Neural cell (in vitro differentiated cells): ENCODE measurements at regions not wholly inside any gene's neighbourhood (a gene's known extent, or its start where the extent isn't known, plus 50 kb on each side); places are given as distances from the start of the nearest gene placed in this dataset.

Source experiments
- H2AFZ ChIP-seq: fragments of 200-600, 300-800 bp; sonication (generic), shearing (Covaris generic); 2 replicates; pipeline ENCODE4 v1.6.0; 2014; ENCODE audit warnings: low read depth, mild to moderate bottlenecking, antibody characterized with exemption, low read length, moderate library complexity
- H3F3A ChIP-seq: fragments of 200-600 bp; shearing (Covaris generic); 2 replicates; pipeline ENCODE4 v1.6.1; 2016; ENCODE audit warnings: mild to moderate bottlenecking, moderate library complexity, mixed read lengths, antibody characterized with exemption, low read length; ENCODE audit not compliant: insufficient read depth, poor library complexity, severe bottlenecking
- H3K27ac ChIP-seq: fragments of 200-600, 300-800 bp; sonication (generic), shearing (Covaris generic); 2 replicates; pipeline ENCODE4 v1.5.1; 2014; ENCODE audit warnings: mild to moderate bottlenecking, low read length, moderate library complexity
- H3K27me3 ChIP-seq: fragments of 300-800, 200-600 bp; sonication (generic), shearing (Covaris generic); 2 replicates; pipeline ENCODE4 v1.6.0; 2014; ENCODE audit warnings: mild to moderate bottlenecking, low read depth, low read length, moderate library complexity; ENCODE audit not compliant: insufficient read depth
- H3K36me3 ChIP-seq: fragments of 300-800, 200-600 bp; sonication (generic), shearing (Covaris generic); 2 replicates; pipeline ENCODE4 v1.5.1; 2014; ENCODE audit warnings: mild to moderate bottlenecking, antibody characterized with exemption, low read length, moderate library complexity; ENCODE audit not compliant: insufficient read depth
- H3K4me2 ChIP-seq: fragments of 300-800, 200-600 bp; sonication (generic), shearing (Covaris generic); 2 replicates; pipeline ENCODE4 v1.6.0; 2014; ENCODE audit warnings: mild to moderate bottlenecking, low read length
- H3K4me3 ChIP-seq: fragments of 300-800, 200-600 bp; sonication (generic), shearing (Covaris generic); 2 replicates; pipeline ENCODE4 v1.5.1; 2014; ENCODE audit warnings: mild to moderate bottlenecking, low read length, moderate library complexity
- H3K79me2 ChIP-seq: fragments of 200-600 bp; shearing (Covaris generic); replicated peaks from 2 replicates; pipeline ENCODE4 v1.6.0; 2014; ENCODE audit warnings: mild to moderate bottlenecking, low read length, moderate library complexity; ENCODE audit not compliant: insufficient read depth
- H3K9ac ChIP-seq: fragments of 300-800, 200-600 bp; sonication (generic), shearing (Covaris generic); 2 replicates; pipeline ENCODE4 v1.6.1; 2016; ENCODE audit warnings: mild to moderate bottlenecking, low read length, mixed read lengths
- H3K9me2 ChIP-seq: fragments of 200-600 bp; shearing (Covaris generic); 2 replicates; pipeline ENCODE4 v1.6.1; 2016; ENCODE audit warnings: mild to moderate bottlenecking, low read length, mixed read lengths; ENCODE audit not compliant: insufficient read depth
- H3K9me3 ChIP-seq: fragments of 200-600, 300-800 bp; sonication (generic), shearing (Covaris generic); 2 replicates; pipeline ENCODE4 v1.6.1; 2016; ENCODE audit warnings: mild to moderate bottlenecking, mixed run types, low read length, moderate library complexity, mixed read lengths
- H4K20me1 ChIP-seq: fragments of 200-600 bp; shearing (Covaris generic); 2 replicates; pipeline ENCODE4 v1.6.1; 2016; ENCODE audit warnings: mild to moderate bottlenecking, mixed run types; ENCODE audit not compliant: insufficient read depth
- EZH2 ChIP-seq: fragments of 200-600, 300-800 bp; shearing (Covaris generic), sonication (generic); IDR thresholded peaks from 2 replicates; pipeline ENCODE4 v1.6.1; 2014; ENCODE audit warnings: antibody characterized with exemption, low read length, borderline replicate concordance, mild to moderate bottlenecking; ENCODE audit not compliant: insufficient read depth, poor library complexity, severe bottlenecking
- MXI1 ChIP-seq: fragments of 450-650 bp; conservative IDR thresholded peaks from 2 replicates; pipeline ENCODE4 v1.6.1; 2014; ENCODE audit warnings: antibody characterized with exemption, mild to moderate bottlenecking; ENCODE audit not compliant: poor library complexity, severe bottlenecking
- POLR2AphosphoS5 ChIP-seq: IDR thresholded peaks from 2 replicates; pipeline ENCODE4 v1.6.1; 2012
- RAD21 ChIP-seq: fragments of 450-650 bp; conservative IDR thresholded peaks from 2 replicates; pipeline ENCODE4 v1.6.1; 2014; ENCODE audit warnings: antibody characterized with exemption, mild to moderate bottlenecking, moderate library complexity
- REST ChIP-seq: IDR thresholded peaks from 2 replicates; pipeline ENCODE4 v1.6.1; 2012; ENCODE audit warnings: borderline replicate concordance
- SMC3 ChIP-seq: fragments of 450-650 bp; conservative IDR thresholded peaks from 2 replicates; pipeline ENCODE4 v1.6.1; 2014; ENCODE audit warnings: antibody characterized with exemption, mild to moderate bottlenecking, moderate library complexity; ENCODE audit not compliant: poor library complexity
- TAF1 ChIP-seq: IDR thresholded peaks from 2 replicates; pipeline ENCODE4 v1.6.1; 2012; ENCODE audit warnings: low read depth
- TF ChIP-seq, protein P1 (sequence below): fragments of 450-650 bp; IDR thresholded peaks from 2 replicates; pipeline ENCODE4 v1.5.1; 2014; ENCODE audit warnings: antibody characterized with exemption, mild to moderate bottlenecking, moderate library complexity; ENCODE audit not compliant: poor library complexity, severe bottlenecking

- no peaks in the 10 kb centered on the region for H3F3A ChIP-seq
Measured at GRCh38 chr2:164030623-164031022, 294.8 kb upstream of the FIGN start.

DNA sequence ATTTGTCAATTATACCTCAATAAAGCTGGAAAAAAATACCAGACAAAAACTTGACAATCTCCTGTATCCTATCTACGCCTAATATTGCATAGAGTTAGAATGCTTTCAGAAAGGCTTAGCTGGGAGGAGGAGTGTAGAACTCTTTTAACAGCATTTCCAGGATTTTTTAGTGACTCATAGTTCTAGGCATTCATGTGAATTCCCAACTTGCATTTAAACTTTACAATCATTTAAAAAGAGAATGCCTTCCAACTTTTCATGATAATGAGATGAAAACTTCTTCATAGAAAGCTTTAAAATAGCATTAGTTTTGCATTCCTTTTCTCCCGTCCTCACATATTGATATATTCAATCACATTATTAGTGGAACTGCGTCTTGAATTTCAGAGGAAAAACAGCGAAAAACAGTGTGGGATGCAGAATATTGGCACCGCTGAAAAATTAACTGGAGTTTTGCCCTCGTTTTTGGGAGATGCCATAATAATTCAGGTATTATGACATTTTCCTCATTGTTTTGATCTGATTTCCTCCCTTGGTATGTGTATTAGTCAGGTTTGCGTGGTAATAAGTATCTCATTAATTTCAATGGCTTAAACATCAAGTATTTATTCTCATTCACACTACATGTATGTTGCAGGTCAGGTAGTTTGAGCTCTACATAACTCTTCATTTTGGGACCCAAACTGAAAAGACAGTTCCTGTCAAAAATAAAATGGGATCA is 293.2 kb upstream of the FIGN start:
- H2AFZ ChIP-seq = no peak overlapping the region
- H3K9ac ChIP-seq = no peak overlapping the region
- no peak for TF ChIP-seq RAD21
- no peak for TF ChIP-seq TAF1
- TF ChIP-seq REST = no peak
- no peak for TF ChIP-seq SMC3
- TF ChIP-seq EZH2 = no peak
- TF ChIP-seq, protein P1, sequence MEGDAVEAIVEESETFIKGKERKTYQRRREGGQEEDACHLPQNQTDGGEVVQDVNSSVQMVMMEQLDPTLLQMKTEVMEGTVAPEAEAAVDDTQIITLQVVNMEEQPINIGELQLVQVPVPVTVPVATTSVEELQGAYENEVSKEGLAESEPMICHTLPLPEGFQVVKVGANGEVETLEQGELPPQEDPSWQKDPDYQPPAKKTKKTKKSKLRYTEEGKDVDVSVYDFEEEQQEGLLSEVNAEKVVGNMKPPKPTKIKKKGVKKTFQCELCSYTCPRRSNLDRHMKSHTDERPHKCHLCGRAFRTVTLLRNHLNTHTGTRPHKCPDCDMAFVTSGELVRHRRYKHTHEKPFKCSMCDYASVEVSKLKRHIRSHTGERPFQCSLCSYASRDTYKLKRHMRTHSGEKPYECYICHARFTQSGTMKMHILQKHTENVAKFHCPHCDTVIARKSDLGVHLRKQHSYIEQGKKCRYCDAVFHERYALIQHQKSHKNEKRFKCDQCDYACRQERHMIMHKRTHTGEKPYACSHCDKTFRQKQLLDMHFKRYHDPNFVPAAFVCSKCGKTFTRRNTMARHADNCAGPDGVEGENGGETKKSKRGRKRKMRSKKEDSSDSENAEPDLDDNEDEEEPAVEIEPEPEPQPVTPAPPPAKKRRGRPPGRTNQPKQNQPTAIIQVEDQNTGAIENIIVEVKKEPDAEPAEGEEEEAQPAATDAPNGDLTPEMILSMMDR = no peak
- TF ChIP-seq MXI1 = no peak
- no peaks in the 10 kb centered on the region for H3K9me3 ChIP-seq
- H3K79me2 ChIP-seq = no peaks in the 10 kb centered on the region
- H4K20me1 ChIP-seq = no peaks in the 10 kb centered on the region
- H3K36me3 ChIP-seq = no peaks in the 10 kb centered on the region
- no peaks in the 10 kb centered on the region for H3K27me3 ChIP-seq
- no peak overlapping the region for H3K4me2 ChIP-seq
- H3K4me3 ChIP-seq = no peak overlapping the region
- H3K27ac ChIP-seq = no peak overlapping the region
- H3K9me2 ChIP-seq = no peaks in the 10 kb centered on the region
- no peaks in the 10 kb centered on the region for H3F3A ChIP-seq

More at GRCh38 chr2:164030623-164031022, 294.8 kb upstream of the FIGN start:
- Histone ChIP-seq H3K79me2 (no peaks in the 10 kb centered on the region), H3K9me3 (no peaks in the 10 kb centered on the region), H3K4me3 (no peak overlapping the region), H3K27me3 (no peaks in the 10 kb centered on the region), H4K20me1 (no peaks in the 10 kb centered on the region), H3K27ac (no peak overlapping the region), H3K9me2 (no peaks in the 10 kb centered on the region), H3K36me3 (no peaks in the 10 kb centered on the region), H3K4me2 (no peak overlapping the region), H3K9ac (no peak overlapping the region), H2AFZ (no peak overlapping the region)
- TF ChIP-seq SMC3 (no peak), POLR2AphosphoS5 (peak; percentile 19), REST (peak; percentile 93)
